ENCODE measurements at regions not wholly inside any gene's neighbourhood (a gene's known extent, or its start where the extent isn't known, plus 50 kb on each side); places are given as distances from the start of the nearest gene placed in this dataset.

GRCh38 chr13:97117388-97117910 is 104.7 kb upstream of the MBNL2 start:
- Histone ChIP-seq H3K9me2 (replicated peaks; ENCODE audit: low read length) (no peaks in the 10 kb centered on the region), H3F3A (ENCODE audit: low read length, unreplicated experiment) (peaks cover 4% of the 10 kb centered on the region), H3K4me2 (ENCODE audit: low read length) (no peak overlapping the region), H3K27ac (ENCODE audit: low read length) (no peak overlapping the region), H3K4me1 (ENCODE audit: insufficient read depth, low read length) (peaks cover 33% of the 10 kb centered on the region), H2AFZ (ENCODE audit: low read length) (no peak overlapping the region), H3K4me3 (ENCODE audit: low read length) (no peak overlapping the region), H3K9ac (ENCODE audit: low read length) (no peak overlapping the region), H3K79me2 (ENCODE audit: low read length) (no peaks in the 10 kb centered on the region), H3K36me3 (ENCODE audit: low read depth, low read length) (no peaks in the 10 kb centered on the region), H3K27me3 (ENCODE audit: low read length) (no peaks in the 10 kb centered on the region), H4K20me1 (ENCODE audit: low read length) (no peaks in the 10 kb centered on the region), H3K9me3 (ENCODE audit: low read length) (no peaks in the 10 kb centered on the region)
- intact Hi-C loops (cut with micrococcal nuclease) = no loop called here
- ChIA-PET POLR2A (ENCODE audit: unreplicated experiment) (no interaction called here), CTCF (interaction anchor here (0.6 kb wide), 1 partner anchor 24 kb away, joined by 3 read pairs; no protein-coding TSS in a partner anchor)
- ATAC-seq (no peak), DNase-seq (no peak)
- no TSS peak for BruUV-seq (replicated peaks)
- TF ChIP-seq EZH2phosphoT487 (IDR thresholded peaks at IDR 0.05; ENCODE audit: borderline replicate concordance, low read length) (no peak), CTCF (conservative IDR thresholded peaks at IDR 0.05; ENCODE audit: low read depth, low read length) (no peak), EZH2 (IDR thresholded peaks at IDR 0.05; ENCODE audit: low read length, unreplicated experiment) (no peak)

- Histone ChIP-seq H3K36me3 (ENCODE audit: low read depth, low read length) (no peaks in the 10 kb centered on the region), H3K4me3 (ENCODE audit: low read length) (no peak overlapping the region), H3K27ac (ENCODE audit: low read length) (no peak overlapping the region), H3K27me3 (ENCODE audit: low read length) (no peaks in the 10 kb centered on the region), H3K4me1 (ENCODE audit: insufficient read depth, low read length) (peaks cover 53% of the 10 kb centered on the region), H3K79me2 (ENCODE audit: low read length) (no peaks in the 10 kb centered on the region), H3K4me2 (ENCODE audit: low read length) (no peak overlapping the region), H3K9me3 (ENCODE audit: low read length) (no peaks in the 10 kb centered on the region), H4K20me1 (ENCODE audit: low read length) (no peaks in the 10 kb centered on the region), H2AFZ (ENCODE audit: low read length) (no peak overlapping the region), H3F3A (ENCODE audit: low read length, unreplicated experiment) (peaks cover 4% of the 10 kb centered on the region), H3K9ac (ENCODE audit: low read length) (no peak overlapping the region), H3K9me2 (replicated peaks; ENCODE audit: low read length) (no peaks in the 10 kb centered on the region)
- intact Hi-C loops (cut with micrococcal nuclease) = no loop called here
- ChIA-PET CTCF (no interaction called here), POLR2A (ENCODE audit: unreplicated experiment) (no interaction called here)
- DNase-seq (no peak), ATAC-seq (no peak)
- no peak for TF ChIP-seq CTCF (conservative IDR thresholded peaks at IDR 0.05; ENCODE audit: low read depth, low read length)
- no peak for TF ChIP-seq EZH2 (IDR thresholded peaks at IDR 0.05; ENCODE audit: low read length, unreplicated experiment)
- no peak for TF ChIP-seq EZH2phosphoT487 (IDR thresholded peaks at IDR 0.05; ENCODE audit: borderline replicate concordance, low read length)
- no TSS peak for BruUV-seq (replicated peaks)
Measured at GRCh38 chr13:97119943-97120342, 102.2 kb upstream of the MBNL2 start.

- TF ChIP-seq CTCF (conservative IDR thresholded peaks at IDR 0.05; ENCODE audit: low read depth, low read length) = no peak
- no peak for TF ChIP-seq EZH2phosphoT487 (IDR thresholded peaks at IDR 0.05; ENCODE audit: borderline replicate concordance, low read length)
- TF ChIP-seq EZH2 (IDR thresholded peaks at IDR 0.05; ENCODE audit: low read length, unreplicated experiment) = no peak
- Histone ChIP-seq H3K79me2 (ENCODE audit: low read length) (no peaks in the 10 kb centered on the region), H3K27ac (ENCODE audit: low read length) (0 out of 2 replicates have a peak overlapping the region, but pooled peaks have one; percentile 94), H3F3A (ENCODE audit: low read length, unreplicated experiment) (peaks cover 4% of the 10 kb centered on the region), H3K4me2 (ENCODE audit: low read length) (no peak overlapping the region), H3K4me3 (ENCODE audit: low read length) (no peak overlapping the region), H3K27me3 (ENCODE audit: low read length) (no peaks in the 10 kb centered on the region), H3K4me1 (ENCODE audit: insufficient read depth, low read length) (peaks cover 56% of the 10 kb centered on the region), H2AFZ (ENCODE audit: low read length) (no peak overlapping the region), H4K20me1 (ENCODE audit: low read length) (no peaks in the 10 kb centered on the region), H3K9me2 (replicated peaks; ENCODE audit: low read length) (no peaks in the 10 kb centered on the region), H3K9me3 (ENCODE audit: low read length) (no peaks in the 10 kb centered on the region), H3K36me3 (ENCODE audit: low read depth, low read length) (no peaks in the 10 kb centered on the region), H3K9ac (ENCODE audit: low read length) (no peak overlapping the region)
- ChIA-PET POLR2A (ENCODE audit: unreplicated experiment) (no interaction called here), CTCF (interaction anchor here (1.4 kb wide), 1 partner anchor 10 kb away, joined by 3 read pairs; no protein-coding TSS in a partner anchor)
- ATAC-seq (no peak), DNase-seq (peak; percentile 22)
- no TSS peak for BruUV-seq (replicated peaks)
- intact Hi-C loops (cut with micrococcal nuclease) = no loop called here
Measured at GRCh38 chr13:97120346-97120745, 101.8 kb upstream of the MBNL2 start.

Measured in PC-3 (cell line).